ENCODE measurements at regions not wholly inside any gene's neighbourhood (a gene's known extent, or its start where the extent isn't known, plus 50 kb on each side); places are given as distances from the start of the nearest gene placed in this dataset.

DNA sequence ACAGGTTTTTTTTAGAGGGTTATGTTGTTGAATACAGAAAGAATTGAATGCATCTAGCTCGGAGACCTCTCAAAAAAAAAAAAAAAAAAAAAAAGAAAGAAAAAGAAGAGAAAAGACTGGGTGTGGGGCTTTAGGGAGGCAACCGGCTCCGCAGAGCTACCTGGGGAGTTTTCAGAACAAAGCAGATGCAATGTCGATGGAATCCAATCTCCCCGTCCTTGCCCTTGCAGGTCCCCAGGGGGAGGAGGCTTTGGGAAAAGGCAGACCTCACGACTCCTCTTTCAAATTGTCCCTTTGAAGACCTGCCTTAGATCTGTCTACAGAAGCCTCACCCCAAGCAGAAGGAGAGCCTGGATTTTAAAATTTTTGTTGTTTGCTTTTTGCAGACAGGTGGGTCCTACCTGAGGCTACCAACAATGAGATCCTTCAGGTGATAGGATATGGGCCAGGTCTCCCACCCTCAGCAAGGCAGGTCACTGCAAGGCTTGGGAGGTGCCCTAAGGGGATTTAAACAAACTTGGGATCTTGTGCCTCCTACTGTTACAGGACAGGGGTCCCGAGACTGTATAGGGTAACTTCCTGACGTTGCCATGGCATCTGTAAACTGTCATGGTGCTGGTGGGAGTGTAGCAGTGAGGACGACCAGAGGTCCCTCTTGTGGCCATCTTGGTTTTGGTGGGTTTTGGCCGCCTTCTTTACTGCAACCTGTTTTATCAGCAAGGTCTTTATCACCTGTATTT lies 75.2 kb upstream of the PRKX start:
- TF ChIP-seq CTCF (IDR thresholded peaks at IDR 0.05; ENCODE audit: low read depth, low read length, missing input control) (no peak), RAD21 (IDR thresholded peaks at IDR 0.05) (no peak), YY1 (IDR thresholded peaks at IDR 0.05) (no peak), FOXA2 (IDR thresholded peaks at IDR 0.05) (no peak), SP1 (IDR thresholded peaks at IDR 0.05) (no peak), EGR1 (IDR thresholded peaks at IDR 0.05; ENCODE audit: low read depth in 2 of 2) (no peak), GABPA (IDR thresholded peaks at IDR 0.05 in 1 of 2, conservative IDR thresholded peaks at IDR 0.05 in 1 of 2) (no peak), TAF1 (conservative IDR thresholded peaks at IDR 0.05) (no peak), JUND (IDR thresholded peaks at IDR 0.05) (no peak)
- TF ChIP-seq, protein P1, sequence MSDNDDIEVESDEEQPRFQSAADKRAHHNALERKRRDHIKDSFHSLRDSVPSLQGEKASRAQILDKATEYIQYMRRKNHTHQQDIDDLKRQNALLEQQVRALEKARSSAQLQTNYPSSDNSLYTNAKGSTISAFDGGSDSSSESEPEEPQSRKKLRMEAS (IDR thresholded peaks at IDR 0.05): no peak
- TF ChIP-seq, protein P2, sequence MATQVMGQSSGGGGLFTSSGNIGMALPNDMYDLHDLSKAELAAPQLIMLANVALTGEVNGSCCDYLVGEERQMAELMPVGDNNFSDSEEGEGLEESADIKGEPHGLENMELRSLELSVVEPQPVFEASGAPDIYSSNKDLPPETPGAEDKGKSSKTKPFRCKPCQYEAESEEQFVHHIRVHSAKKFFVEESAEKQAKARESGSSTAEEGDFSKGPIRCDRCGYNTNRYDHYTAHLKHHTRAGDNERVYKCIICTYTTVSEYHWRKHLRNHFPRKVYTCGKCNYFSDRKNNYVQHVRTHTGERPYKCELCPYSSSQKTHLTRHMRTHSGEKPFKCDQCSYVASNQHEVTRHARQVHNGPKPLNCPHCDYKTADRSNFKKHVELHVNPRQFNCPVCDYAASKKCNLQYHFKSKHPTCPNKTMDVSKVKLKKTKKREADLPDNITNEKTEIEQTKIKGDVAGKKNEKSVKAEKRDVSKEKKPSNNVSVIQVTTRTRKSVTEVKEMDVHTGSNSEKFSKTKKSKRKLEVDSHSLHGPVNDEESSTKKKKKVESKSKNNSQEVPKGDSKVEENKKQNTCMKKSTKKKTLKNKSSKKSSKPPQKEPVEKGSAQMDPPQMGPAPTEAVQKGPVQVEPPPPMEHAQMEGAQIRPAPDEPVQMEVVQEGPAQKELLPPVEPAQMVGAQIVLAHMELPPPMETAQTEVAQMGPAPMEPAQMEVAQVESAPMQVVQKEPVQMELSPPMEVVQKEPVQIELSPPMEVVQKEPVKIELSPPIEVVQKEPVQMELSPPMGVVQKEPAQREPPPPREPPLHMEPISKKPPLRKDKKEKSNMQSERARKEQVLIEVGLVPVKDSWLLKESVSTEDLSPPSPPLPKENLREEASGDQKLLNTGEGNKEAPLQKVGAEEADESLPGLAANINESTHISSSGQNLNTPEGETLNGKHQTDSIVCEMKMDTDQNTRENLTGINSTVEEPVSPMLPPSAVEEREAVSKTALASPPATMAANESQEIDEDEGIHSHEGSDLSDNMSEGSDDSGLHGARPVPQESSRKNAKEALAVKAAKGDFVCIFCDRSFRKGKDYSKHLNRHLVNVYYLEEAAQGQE (IDR thresholded peaks at IDR 0.05): no peak
- TF ChIP-seq, protein P3, sequence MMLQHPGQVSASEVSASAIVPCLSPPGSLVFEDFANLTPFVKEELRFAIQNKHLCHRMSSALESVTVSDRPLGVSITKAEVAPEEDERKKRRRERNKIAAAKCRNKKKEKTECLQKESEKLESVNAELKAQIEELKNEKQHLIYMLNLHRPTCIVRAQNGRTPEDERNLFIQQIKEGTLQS (IDR thresholded peaks at IDR 0.05): no peak

Measured in liver (tissue), 3 donors.